K562 (cell line): ENCODE measurements at regions not wholly inside any gene's neighbourhood (a gene's known extent, or its start where the extent isn't known, plus 50 kb on each side); places are given as distances from the start of the nearest gene placed in this dataset.

ENCODE experiments used
- ATAC-seq: fragments of 200-7000 bp; cut with Tn5 transposase; 3 replicates; pipeline ENCODE4 v1.9.1; 2020; ENCODE audit warnings: moderate library complexity
- BruUV-seq: library from RNA; stranded (reverse); fragments of 400-500 nt; replicated peaks from 2 replicates; lab custom pipeline; 2021; lab: Mats Ljungman, UMichigan
- CTCF ChIA-PET: fragments of 300-600 bp; formaldehyde crosslinking; extraction: SDS; loops from one replicate; lab custom pipeline; 2021; ENCODE audit warnings: low intra/inter-chr PET ratio; lab: Yijun Ruan, JAX
- POLR2A ChIA-PET: fragments of 300-600, 350-650 bp; sonication (Branson Sonifier 250); formaldehyde crosslinking; extraction: SDS; loops from one replicate; lab custom pipeline; 2021; ENCODE audit warnings: antibody characterized with exemption, inconsistent platforms; lab: Yijun Ruan, JAX
- DNase-seq, 4 experiments: peaks; one replicate each; pipeline versions ENCODE4 v3.0.0 to v3.0.0-alpha.2; 2011 to 2018; ENCODE audit warnings: low spot score in 3 of 4, mixed read lengths in 3 of 4; ENCODE audit errors: extremely low read depth in 1 of 4
- FAIRE-seq: peaks from 2 replicates; lab custom pipeline; 2011; peaks lifted over from hg19 to GRCh38; lab: Jason Lieb, UNC
- H2AFZ ChIP-seq: 2 replicates; pipeline ENCODE4 v1.6.0; 2011; ENCODE audit warnings: low read depth, low read length, control low read depth, inconsistent platforms
- H3K27ac ChIP-seq: fragments of 200-600 bp; 3 replicates; pipeline ENCODE4 v1.8.0; 2011; ENCODE audit warnings: low read depth, mild to moderate bottlenecking, control low read depth, inconsistent platforms, low read length, moderate library complexity, mixed read lengths; ENCODE audit errors: extremely low read depth
- H3K27me3 ChIP-seq, 2 experiments: fragments of 300-600 bp in 1 of 2; 2 replicates in 1 of 2; 3 replicates in 1 of 2; pipeline versions ENCODE4 v1.6.0 to v1.8.0; 2011; ENCODE audit warnings: inconsistent platforms in 2 of 2, low read length in 2 of 2, mild to moderate bottlenecking in 1 of 2, mixed read lengths in 1 of 2, moderate library complexity in 1 of 2; ENCODE audit not compliant: control insufficient read depth in 2 of 2, insufficient read depth in 2 of 2
- H3K36me3 ChIP-seq: fragments of 300-600 bp; 3 replicates; pipeline ENCODE4 v1.8.0; 2011; ENCODE audit warnings: mild to moderate bottlenecking, low read length, inconsistent platforms; ENCODE audit not compliant: control insufficient read depth, insufficient read depth
- H3K4me1 ChIP-seq, 2 experiments: fragments of 200-600 bp in 1 of 2; replicated peaks in 1 of 2; 2 replicates in 1 of 2; 3 replicates in 1 of 2; pipeline versions ENCODE4 v1.5.1 to v1.8.0; 2011; ENCODE audit warnings: inconsistent platforms in 2 of 2, low read length in 2 of 2, mild to moderate bottlenecking in 1 of 2, mixed read lengths in 1 of 2, moderate library complexity in 1 of 2; ENCODE audit not compliant: control insufficient read depth in 2 of 2, insufficient read depth in 2 of 2
- H3K4me2 ChIP-seq: 2 replicates; pipeline ENCODE4 v1.6.1; 2011; ENCODE audit warnings: low read length, control low read depth, inconsistent platforms, mixed read lengths; ENCODE audit not compliant: insufficient read depth
- H3K4me3 ChIP-seq: fragments of 200-600 bp; sonication (generic), shearing (Covaris generic); 2 replicates; pipeline ENCODE4 v1.5.1; 2016; ENCODE audit warnings: control low read depth, inconsistent platforms
- H3K79me2 ChIP-seq: fragments of 200-600 bp; 3 replicates; pipeline ENCODE4 v1.8.0; 2011; ENCODE audit warnings: low read length, inconsistent platforms; ENCODE audit not compliant: control insufficient read depth, insufficient read depth
- H3K9ac ChIP-seq, 2 experiments: 2 replicates each; pipeline versions ENCODE4 v1.6.0 to v1.6.1; 2011; ENCODE audit warnings: low read depth in 2 of 2, low read length in 2 of 2, control low read depth in 1 of 2, inconsistent platforms in 1 of 2, mild to moderate bottlenecking in 1 of 2, mixed read lengths in 1 of 2; ENCODE audit not compliant: insufficient read depth in 1 of 2
- H3K9me1 ChIP-seq: one replicate; pipeline ENCODE4 v1.6.0; 2011; ENCODE audit warnings: inconsistent platforms, mild to moderate bottlenecking, low read length, moderate library complexity; ENCODE audit not compliant: control insufficient read depth, insufficient read depth
- H3K9me3 ChIP-seq: replicated peaks from 2 replicates; pipeline ENCODE4 v1.5.1; 2011; ENCODE audit warnings: low read depth, low read length, inconsistent platforms; ENCODE audit not compliant: control insufficient read depth, insufficient read depth
- H4K20me1 ChIP-seq: replicated peaks from 2 replicates; pipeline ENCODE4 v1.6.1; 2011; ENCODE audit warnings: low read length, inconsistent platforms, mixed read lengths; ENCODE audit not compliant: control insufficient read depth, insufficient read depth
- EWSR1 ChIP-seq: fragments of 450-650 bp; IDR thresholded peaks from 2 replicates; pipeline ENCODE4 v1.6.1; 2018; ENCODE audit warnings: borderline replicate concordance, mild to moderate bottlenecking, low read depth, moderate library complexity; ENCODE audit not compliant: partially characterized antibody
- LCOR ChIP-seq: sonication (generic); formaldehyde crosslinking; IDR thresholded peaks from 2 replicates; pipeline ENCODE4 v1.8.0; 2022; ENCODE audit warnings: mild to moderate bottlenecking, missing genetic modification reagents
- MEF2D ChIP-seq: conservative IDR thresholded peaks from 2 replicates; pipeline ENCODE4 v1.6.1; 2016; ENCODE audit warnings: low read depth, missing genetic modification characterization, missing compliant biosample characterization
- NFIC ChIP-seq: fragments of 450-650 bp; IDR thresholded peaks from 2 replicates; pipeline ENCODE4 v1.6.1; 2017; ENCODE audit warnings: mild to moderate bottlenecking, inconsistent platforms
- PPARD ChIP-seq: fragments of 250-450 bp; sonication (Bioruptor Pico); IDR thresholded peaks from 2 replicates; pipeline ENCODE4 v1.8.0; 2022; ENCODE audit warnings: inconsistent platforms, mild to moderate bottlenecking, moderate library complexity
- PTBP1 ChIP-seq: fragments of 200-400 bp; formaldehyde crosslinking; IDR thresholded peaks from 2 replicates; pipeline ENCODE4 v1.6.1; 2017; ENCODE audit warnings: low read depth, low read length
- TSC22D4 ChIP-seq: fragments of 450-650 bp; IDR thresholded peaks from 2 replicates; pipeline ENCODE4 v1.6.1; 2016; ENCODE audit warnings: missing genetic modification characterization, missing biosample characterization, control low read depth
- ZC3H4 ChIP-seq: sonication (generic); formaldehyde crosslinking; IDR thresholded peaks from 2 replicates; pipeline ENCODE4 v1.9.0; 2021; ENCODE audit warnings: missing genetic modification reagents, borderline replicate concordance
- ZNF766 ChIP-seq: fragments of 200-800 bp; sonication (Bioruptor generic); conservative IDR thresholded peaks from 2 replicates; pipeline ENCODE4 v1.6.1; 2016; ENCODE audit warnings: missing genetic modification characterization, missing compliant biosample characterization
- WGBS: fragments of 100-300 bp; shearing (Covaris generic); methylation state at CpG from one replicate; pipeline ENCODE4 v1.1.6; 2016; ENCODE audit warnings: low coverage, mixed read lengths; ENCODE audit not compliant: insufficient coverage; ENCODE audit errors: missing lambda C conversion rate; 5-methylcytosine and 5-hydroxymethylcytosine counted together
- in situ Hi-C: fragments of 300-500 bp; cut with MboI; formaldehyde crosslinking; loops from 4 replicates; pipeline ENCODE4 v1.15.0; 2018; ENCODE audit warnings: inconsistent platforms, mixed read lengths
- intact Hi-C: fragments of 100-400 bp; cut with micrococcal nuclease; formaldehyde crosslinking; loops from 2 replicates; pipeline ENCODE4 v1.14.2; 2022
- TF ChIP-seq, protein P1 (sequence below): fragments of 450-650 bp; IDR thresholded peaks from one replicate; pipeline ENCODE4 v1.6.1; 2018; ENCODE audit warnings: mild to moderate bottlenecking, moderate library complexity; ENCODE audit not compliant: partially characterized antibody
- TF ChIP-seq, protein P2 (sequence below), 2 experiments: fragments of 450-650 bp in 1 of 2; sonication (generic) in 1 of 2; formaldehyde crosslinking in 1 of 2; IDR thresholded peaks; 2 replicates each; pipeline versions ENCODE4 v1.7.1 to v1.9.0; 2016 to 2022; ENCODE audit warnings: inconsistent platforms in 1 of 2, mild to moderate bottlenecking in 1 of 2, missing genetic modification reagents in 1 of 2

DNA sequence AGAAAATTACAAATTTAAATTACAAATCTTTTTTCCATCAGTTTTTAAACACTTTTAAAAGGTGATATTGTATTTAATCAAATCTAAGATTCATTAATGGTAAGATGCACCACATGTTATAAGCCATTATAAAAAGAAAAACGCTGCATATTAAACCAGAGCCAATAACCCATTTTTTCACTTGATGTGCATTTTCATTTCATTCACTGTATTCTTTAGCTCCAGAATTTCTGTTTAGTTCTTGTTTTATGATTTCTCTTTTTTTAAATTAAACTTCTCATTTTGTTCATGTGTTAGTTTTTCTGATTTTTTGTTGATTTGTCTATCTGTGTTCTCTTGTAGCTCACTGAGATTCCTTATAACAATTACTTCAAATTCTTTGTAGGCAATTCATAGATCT is 62.4 kb upstream of the MBOAT2 start:
- FAIRE-seq (no peak), ATAC-seq (no peak), DNase-seq (no peak)
- Histone ChIP-seq H2AFZ (no peak overlapping the region), H3K36me3 (no peaks in the 10 kb centered on the region), H3K9me1 (no peaks in the 10 kb centered on the region), H3K4me3 (no peak overlapping the region), H3K4me1 (no peaks in the 10 kb centered on the region; a peak in 1 of 5 replicates), H3K9me3 (peaks cover 11% of the 10 kb centered on the region; the same call in 1 of the 2 replicates), H3K27ac (no peak overlapping the region), H3K79me2 (no peaks in the 10 kb centered on the region), H3K4me2 (no peak overlapping the region), H4K20me1 (no peaks in the 10 kb centered on the region), H3K27me3 (no peaks in the 10 kb centered on the region), H3K9ac (no peak overlapping the region)
- no TSS peak for BruUV-seq
- CTCF ChIA-PET = no interaction called here
- POLR2A ChIA-PET = interaction anchor here (0.8 kb wide), 1 partner anchor 17 kb away, joined by 3 read pairs; no protein-coding TSS in a partner anchor
- intact Hi-C loops (no loop called here), in situ Hi-C loops (no loop called here)
- 0% methylated on average over 1 of the region's 1 CpG for WGBS
- TF ChIP-seq MEF2D (tag) (no peak), ZNF766 (CRISPR knock-in tag) (peak; percentile 64; the same call in 1 of the 2 replicates), PTBP1 (no peak), NFIC (0 out of 2 replicates have a peak, but pooled peaks have one; percentile 8), EWSR1 (no peak), TSC22D4 (tag) (no peak), ZC3H4 (CRISPR knock-in tag) (no peak), LCOR (no peak), PPARD (CRISPR knock-in tag) (no peak)
- TF ChIP-seq, protein P1, sequence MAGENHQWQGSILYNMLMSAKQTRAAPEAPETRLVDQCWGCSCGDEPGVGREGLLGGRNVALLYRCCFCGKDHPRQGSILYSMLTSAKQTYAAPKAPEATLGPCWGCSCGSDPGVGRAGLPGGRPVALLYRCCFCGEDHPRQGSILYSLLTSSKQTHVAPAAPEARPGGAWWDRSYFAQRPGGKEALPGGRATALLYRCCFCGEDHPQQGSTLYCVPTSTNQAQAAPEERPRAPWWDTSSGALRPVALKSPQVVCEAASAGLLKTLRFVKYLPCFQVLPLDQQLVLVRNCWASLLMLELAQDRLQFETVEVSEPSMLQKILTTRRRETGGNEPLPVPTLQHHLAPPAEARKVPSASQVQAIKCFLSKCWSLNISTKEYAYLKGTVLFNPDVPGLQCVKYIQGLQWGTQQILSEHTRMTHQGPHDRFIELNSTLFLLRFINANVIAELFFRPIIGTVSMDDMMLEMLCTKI = no peak
- TF ChIP-seq, protein P2, sequence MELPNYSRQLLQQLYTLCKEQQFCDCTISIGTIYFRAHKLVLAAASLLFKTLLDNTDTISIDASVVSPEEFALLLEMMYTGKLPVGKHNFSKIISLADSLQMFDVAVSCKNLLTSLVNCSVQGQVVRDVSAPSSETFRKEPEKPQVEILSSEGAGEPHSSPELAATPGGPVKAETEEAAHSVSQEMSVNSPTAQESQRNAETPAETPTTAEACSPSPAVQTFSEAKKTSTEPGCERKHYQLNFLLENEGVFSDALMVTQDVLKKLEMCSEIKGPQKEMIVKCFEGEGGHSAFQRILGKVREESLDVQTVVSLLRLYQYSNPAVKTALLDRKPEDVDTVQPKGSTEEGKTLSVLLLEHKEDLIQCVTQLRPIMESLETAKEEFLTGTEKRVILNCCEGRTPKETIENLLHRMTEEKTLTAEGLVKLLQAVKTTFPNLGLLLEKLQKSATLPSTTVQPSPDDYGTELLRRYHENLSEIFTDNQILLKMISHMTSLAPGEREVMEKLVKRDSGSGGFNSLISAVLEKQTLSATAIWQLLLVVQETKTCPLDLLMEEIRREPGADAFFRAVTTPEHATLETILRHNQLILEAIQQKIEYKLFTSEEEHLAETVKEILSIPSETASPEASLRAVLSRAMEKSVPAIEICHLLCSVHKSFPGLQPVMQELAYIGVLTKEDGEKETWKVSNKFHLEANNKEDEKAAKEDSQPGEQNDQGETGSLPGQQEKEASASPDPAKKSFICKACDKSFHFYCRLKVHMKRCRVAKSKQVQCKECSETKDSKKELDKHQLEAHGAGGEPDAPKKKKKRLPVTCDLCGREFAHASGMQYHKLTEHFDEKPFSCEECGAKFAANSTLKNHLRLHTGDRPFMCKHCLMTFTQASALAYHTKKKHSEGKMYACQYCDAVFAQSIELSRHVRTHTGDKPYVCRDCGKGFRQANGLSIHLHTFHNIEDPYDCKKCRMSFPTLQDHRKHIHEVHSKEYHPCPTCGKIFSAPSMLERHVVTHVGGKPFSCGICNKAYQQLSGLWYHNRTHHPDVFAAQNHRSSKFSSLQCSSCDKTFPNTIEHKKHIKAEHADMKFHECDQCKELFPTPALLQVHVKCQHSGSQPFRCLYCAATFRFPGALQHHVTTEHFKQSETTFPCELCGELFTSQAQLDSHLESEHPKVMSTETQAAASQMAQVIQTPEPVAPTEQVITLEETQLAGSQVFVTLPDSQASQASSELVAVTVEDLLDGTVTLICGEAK (IDR thresholded peaks at IDR 0.05) = no peak
- TF ChIP-seq, protein P2 (CRISPR knock-in tag; IDR thresholded peaks at IDR 0.05) = no peak
